GM10248 (cell line): ENCODE measurements at regions not wholly inside any gene's neighbourhood (a gene's known extent, or its start where the extent isn't known, plus 50 kb on each side); places are given as distances from the start of the nearest gene placed in this dataset.
"Not testable (repeated sequence)": the region's sequence is repeated elsewhere in the genome, so short reads cannot be mapped to it uniquely, and the experiment has no call there.

ENCODE experiments used
- CTCF ChIA-PET: fragments of 300-600 bp; sonication (Branson Sonifier 250); formaldehyde crosslinking; extraction: SDS; loops from one replicate; lab custom pipeline; 2021; ENCODE audit warnings: antibody characterized with exemption; lab: Yijun Ruan, JAX
- POLR2A ChIA-PET: fragments of 350-650 bp; sonication (Branson Sonifier 250); formaldehyde crosslinking; extraction: SDS; loops from one replicate; lab custom pipeline; 2020; ENCODE audit warnings: antibody characterized with exemption; lab: Yijun Ruan, JAX
- DNase-seq: peaks from one replicate; pipeline ENCODE4 v3.0.0; 2012; ENCODE audit errors: extremely low spot score
- TF ChIP-seq, protein P1 (sequence below): IDR thresholded peaks from 2 replicates; pipeline ENCODE4 v1.5.1; 2012; ENCODE audit warnings: mild to moderate bottlenecking, low read depth; ENCODE audit errors: extremely low read depth, missing control alignments, control extremely low read depth

DNA sequence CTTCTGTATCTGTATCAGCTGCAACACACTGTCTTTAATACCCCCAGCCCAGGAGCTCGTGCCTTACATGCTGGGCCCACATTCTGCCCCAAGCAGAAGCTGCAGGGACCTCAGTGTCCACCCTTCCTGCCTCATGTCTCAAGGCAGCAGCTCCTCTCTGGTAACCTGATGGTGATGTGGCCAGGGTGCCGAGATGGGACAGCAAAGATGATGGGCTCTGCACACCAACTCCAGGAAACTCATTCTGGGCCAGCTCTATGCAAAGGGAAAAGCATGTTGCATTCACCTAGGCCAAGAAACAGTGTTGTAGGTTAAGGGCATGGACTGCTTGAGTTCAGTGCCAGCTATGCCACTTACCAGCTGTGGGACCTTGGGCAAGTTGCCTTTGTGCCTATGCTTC, 79.5 kb upstream of the PRR23C start:
- POLR2A ChIA-PET = no interaction called here
- DNase-seq = no peak
- CTCF ChIA-PET = interaction anchor here (1.2 to 1.3 kb wide), 2 partner anchors 12 to 205 kb away, joined by 4 read pairs; no protein-coding TSS in a partner anchor
- TF ChIP-seq, protein P1, sequence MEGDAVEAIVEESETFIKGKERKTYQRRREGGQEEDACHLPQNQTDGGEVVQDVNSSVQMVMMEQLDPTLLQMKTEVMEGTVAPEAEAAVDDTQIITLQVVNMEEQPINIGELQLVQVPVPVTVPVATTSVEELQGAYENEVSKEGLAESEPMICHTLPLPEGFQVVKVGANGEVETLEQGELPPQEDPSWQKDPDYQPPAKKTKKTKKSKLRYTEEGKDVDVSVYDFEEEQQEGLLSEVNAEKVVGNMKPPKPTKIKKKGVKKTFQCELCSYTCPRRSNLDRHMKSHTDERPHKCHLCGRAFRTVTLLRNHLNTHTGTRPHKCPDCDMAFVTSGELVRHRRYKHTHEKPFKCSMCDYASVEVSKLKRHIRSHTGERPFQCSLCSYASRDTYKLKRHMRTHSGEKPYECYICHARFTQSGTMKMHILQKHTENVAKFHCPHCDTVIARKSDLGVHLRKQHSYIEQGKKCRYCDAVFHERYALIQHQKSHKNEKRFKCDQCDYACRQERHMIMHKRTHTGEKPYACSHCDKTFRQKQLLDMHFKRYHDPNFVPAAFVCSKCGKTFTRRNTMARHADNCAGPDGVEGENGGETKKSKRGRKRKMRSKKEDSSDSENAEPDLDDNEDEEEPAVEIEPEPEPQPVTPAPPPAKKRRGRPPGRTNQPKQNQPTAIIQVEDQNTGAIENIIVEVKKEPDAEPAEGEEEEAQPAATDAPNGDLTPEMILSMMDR = no peak

DNA sequence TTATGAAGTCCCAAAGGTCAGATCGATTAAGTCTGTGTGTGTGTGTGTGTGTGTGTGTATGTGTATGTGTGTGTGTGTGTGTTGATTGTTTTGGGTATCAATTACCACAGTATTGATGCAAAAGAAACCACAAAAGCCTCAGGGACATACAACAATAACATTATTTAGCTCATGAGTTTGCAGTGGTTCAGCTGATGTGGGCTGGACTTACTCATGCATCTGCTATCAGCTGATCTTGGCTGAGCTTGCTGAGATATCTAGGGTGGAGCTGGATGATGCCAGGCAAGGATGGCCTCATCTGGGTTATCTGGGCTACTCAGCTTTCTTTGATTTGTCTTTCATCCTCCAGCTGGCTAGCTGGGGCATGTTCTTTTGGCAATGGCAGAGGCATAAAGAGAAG, 82.4 kb upstream of the PRR23C start:
- ChIA-PET CTCF (interaction anchor here (2.4 kb wide), 1 partner anchor 15 kb away, joined by 8 read pairs; no protein-coding TSS in a partner anchor), POLR2A (no interaction called here)
- TF ChIP-seq, protein P1 = no peak
- no peak for DNase-seq

DNA sequence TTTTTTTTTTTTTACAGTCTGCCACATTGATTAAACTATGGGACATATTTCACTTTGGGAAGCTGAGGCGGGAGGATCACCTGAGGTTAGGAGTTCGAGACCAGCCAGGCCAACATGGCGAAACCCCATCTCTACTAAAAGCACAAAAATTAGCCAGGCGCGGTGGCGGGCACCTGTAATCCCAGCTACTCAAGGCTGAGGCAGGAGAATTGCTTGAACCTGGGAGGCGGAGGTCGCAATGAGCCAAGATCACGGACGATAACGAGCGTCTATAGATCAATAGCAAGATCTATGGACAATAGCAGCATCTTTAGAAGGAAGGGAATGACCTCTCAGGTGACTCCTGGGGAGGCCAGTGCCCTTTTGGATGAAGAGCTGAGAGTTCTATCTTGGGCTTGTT, 82.9 kb upstream of the PRR23C start:
- POLR2A ChIA-PET, DNase-seq: not testable (repeated sequence)
- CTCF ChIA-PET = interaction anchor here (2.4 kb wide), 1 partner anchor 15 kb away, joined by 8 read pairs; no protein-coding TSS in a partner anchor

DNA sequence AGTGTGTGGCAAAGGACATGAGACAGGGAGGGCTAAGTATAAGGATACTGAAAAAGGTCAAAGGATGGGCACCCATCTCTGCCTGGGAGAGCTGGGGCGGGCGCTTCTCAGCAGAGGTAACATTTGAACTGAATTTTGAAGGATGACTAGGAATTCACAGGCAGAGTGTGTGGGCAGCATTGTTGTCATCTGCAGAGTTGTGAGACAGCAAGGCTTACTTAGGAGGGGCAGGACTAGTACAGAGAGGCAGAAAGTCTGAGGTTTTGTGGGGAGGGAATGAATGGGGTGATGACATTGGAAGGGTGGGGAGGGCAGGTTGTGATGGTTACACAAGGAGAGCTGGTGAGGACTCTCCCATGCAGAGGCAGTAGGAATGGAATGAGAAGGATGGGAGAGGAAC, 84.1 kb upstream of the PRR23C start:
- CTCF ChIA-PET = no interaction called here
- TF ChIP-seq, protein P1 = no peak
- POLR2A ChIA-PET = no interaction called here
- no peak for DNase-seq

DNA sequence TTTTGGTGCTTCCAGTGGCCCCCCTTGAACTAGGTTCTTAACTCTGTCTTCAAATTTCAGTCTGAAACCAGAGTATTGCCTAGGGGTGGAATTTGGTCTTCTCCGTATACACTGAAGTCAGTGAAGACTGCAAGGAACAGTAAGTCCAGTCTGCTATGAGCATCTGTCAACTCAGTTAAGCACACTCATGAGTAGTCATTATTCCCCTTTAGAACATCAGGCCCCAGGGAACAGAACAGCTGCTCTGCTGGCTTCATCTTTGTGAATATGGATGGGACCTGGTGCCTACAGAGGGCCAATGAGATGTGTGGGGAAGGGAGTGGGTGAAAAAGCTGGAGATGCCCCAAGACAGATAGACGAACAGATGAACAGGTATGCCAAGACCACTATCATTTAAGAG, 85.2 kb upstream of the PRR23C start:
- CTCF ChIA-PET = interaction anchor here (1.0 kb wide), 1 partner anchor 9 kb away, joined by 3 read pairs; no protein-coding TSS in a partner anchor
- no peak for DNase-seq
- POLR2A ChIA-PET = no interaction called here
- TF ChIP-seq, protein P1 = no peak

DNA sequence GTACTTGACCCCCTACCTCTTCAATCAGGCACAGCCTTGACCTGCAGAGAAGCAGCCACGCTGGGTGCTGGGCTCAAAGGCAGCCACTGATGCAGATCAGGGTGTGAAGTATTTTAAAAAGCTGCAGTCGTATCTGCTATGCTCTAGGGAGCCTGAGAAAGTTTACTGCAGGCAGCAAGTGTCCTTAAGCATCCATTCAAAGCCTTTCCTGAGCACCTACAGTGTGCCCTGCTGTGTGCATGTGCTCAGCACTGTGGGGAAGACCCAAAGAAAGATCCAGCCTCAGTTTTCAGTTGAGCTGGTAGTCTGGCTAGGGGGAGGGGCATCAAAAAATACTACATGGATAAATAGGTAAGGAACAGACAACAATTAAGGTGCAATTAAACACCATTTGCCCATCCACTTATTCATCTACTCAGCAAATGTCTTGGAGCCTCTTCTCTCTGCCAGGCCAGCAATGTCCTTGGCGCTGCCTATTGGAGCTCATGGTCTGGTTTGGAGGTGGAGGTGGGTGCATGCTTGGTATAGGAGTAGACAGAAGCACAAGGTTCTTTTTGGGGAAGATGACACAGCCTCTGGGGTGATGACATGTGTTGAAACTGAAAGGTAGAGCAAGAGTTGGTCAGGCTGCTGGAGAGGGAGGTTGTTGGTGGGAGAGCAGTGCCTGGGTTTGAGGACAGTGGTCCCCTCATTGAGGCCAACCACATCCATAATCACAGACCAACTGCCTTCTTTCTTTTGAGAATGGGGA, 85.9 kb upstream of the PRR23C start:
- ChIA-PET POLR2A (no interaction called here), CTCF (interaction anchor here (0.7 to 1.3 kb wide), 3 partner anchors 9 to 213 kb away, joined by 3 read pairs; partner anchors contain the start of gene MRPS22)
- DNase-seq = no peak
- TF ChIP-seq, protein P1 = no peak

DNA sequence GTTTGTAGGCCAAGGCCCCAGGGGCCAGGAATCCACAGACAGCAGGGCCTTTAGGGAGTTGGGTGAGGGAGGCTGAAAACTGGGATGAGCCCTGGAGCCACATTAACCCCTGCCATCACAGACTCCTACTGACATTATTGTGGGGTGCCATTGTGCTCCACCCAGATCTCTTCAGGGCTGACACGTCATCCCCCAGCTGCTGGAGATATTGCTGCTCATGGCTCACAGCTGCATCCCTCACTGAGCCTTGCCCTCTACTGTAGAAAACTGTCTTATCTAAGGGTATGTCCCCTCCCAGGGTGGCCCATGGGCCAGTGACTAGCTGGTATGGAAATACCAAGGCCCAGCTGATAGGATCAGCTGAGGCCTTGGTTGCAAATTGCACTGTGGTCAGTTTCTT, 87.3 kb upstream of the PRR23C start:
- ChIA-PET CTCF (interaction anchor here (1.3 to 1.8 kb wide), 3 partner anchors 11 to 196 kb away, joined by 3 to 5 read pairs (median 5); no protein-coding TSS in a partner anchor), POLR2A (no interaction called here)
- DNase-seq = no peak
- TF ChIP-seq, protein P1 = no peak
